ENCODE measurements at regions not wholly inside any gene's neighbourhood (a gene's known extent, or its start where the extent isn't known, plus 50 kb on each side); places are given as distances from the start of the nearest gene placed in this dataset.

GRCh38 chr6:105564121-105564902, 161.4 kb upstream of the PREP start:
- Histone ChIP-seq H3K4me2 (ENCODE audit: low read length) (no peak overlapping the region), H3K36me3 (ENCODE audit: insufficient read depth, low read length) (no peaks in the 10 kb centered on the region), H3K9me3 (replicated peaks; ENCODE audit: low read length) (no peaks in the 10 kb centered on the region), H3K4me1 (ENCODE audit: control insufficient read depth, insufficient read depth, low read length) (no peaks in the 10 kb centered on the region), H3K27me3 (ENCODE audit: control insufficient read depth, insufficient read depth, low read length) (no peaks in the 10 kb centered on the region), H3K9ac (ENCODE audit: low read depth, low read length) (no peak overlapping the region), H3K4me3 (ENCODE audit: low read length) (no peak overlapping the region)

- H3K9ac ChIP-seq (ENCODE audit: low read depth, low read length): no peak overlapping the region
- no peaks in the 10 kb centered on the region for H3K4me1 ChIP-seq (ENCODE audit: control insufficient read depth, insufficient read depth, low read length)
- no peak overlapping the region for H3K4me2 ChIP-seq (ENCODE audit: low read length)
- H3K36me3 ChIP-seq (ENCODE audit: insufficient read depth, low read length): no peaks in the 10 kb centered on the region
- H3K27me3 ChIP-seq (ENCODE audit: control insufficient read depth, insufficient read depth, low read length): no peaks in the 10 kb centered on the region
- H3K9me3 ChIP-seq (replicated peaks; ENCODE audit: low read length): no peaks in the 10 kb centered on the region
- no peak overlapping the region for H3K4me3 ChIP-seq (ENCODE audit: low read length)
Observed at GRCh38 chr6:105562027-105562426, 159.1 kb upstream of the PREP start.

GRCh38 chr6:105561486-105561885, 158.6 kb upstream of the PREP start:
- Histone ChIP-seq H3K4me2 (ENCODE audit: low read length) (no peak overlapping the region), H3K27me3 (ENCODE audit: control insufficient read depth, insufficient read depth, low read length) (no peaks in the 10 kb centered on the region), H3K9ac (ENCODE audit: low read depth, low read length) (no peak overlapping the region), H3K4me3 (ENCODE audit: low read length) (no peak overlapping the region), H3K4me1 (ENCODE audit: control insufficient read depth, insufficient read depth, low read length) (no peaks in the 10 kb centered on the region), H3K9me3 (replicated peaks; ENCODE audit: low read length) (no peaks in the 10 kb centered on the region), H3K36me3 (ENCODE audit: insufficient read depth, low read length) (no peaks in the 10 kb centered on the region)

- Histone ChIP-seq H3K4me3 (ENCODE audit: low read length) (no peak overlapping the region), H3K4me2 (ENCODE audit: low read length) (no peak overlapping the region), H3K9ac (ENCODE audit: low read depth, low read length) (no peak overlapping the region), H3K36me3 (ENCODE audit: insufficient read depth, low read length) (no peaks in the 10 kb centered on the region), H3K9me3 (replicated peaks; ENCODE audit: low read length) (no peaks in the 10 kb centered on the region), H3K27me3 (ENCODE audit: control insufficient read depth, insufficient read depth, low read length) (no peaks in the 10 kb centered on the region), H3K4me1 (ENCODE audit: control insufficient read depth, insufficient read depth, low read length) (no peaks in the 10 kb centered on the region)
Observed at GRCh38 chr6:105560611-105561066, 157.8 kb upstream of the PREP start.

GRCh38 chr6:105557291-105557690, 154.4 kb upstream of the PREP start:
- Histone ChIP-seq H3K27me3 (ENCODE audit: control insufficient read depth, insufficient read depth, low read length) (no peaks in the 10 kb centered on the region), H3K36me3 (ENCODE audit: insufficient read depth, low read length) (no peaks in the 10 kb centered on the region), H3K4me2 (ENCODE audit: low read length) (no peak overlapping the region), H3K9ac (ENCODE audit: low read depth, low read length) (no peak overlapping the region), H3K4me1 (ENCODE audit: control insufficient read depth, insufficient read depth, low read length) (no peaks in the 10 kb centered on the region), H3K9me3 (replicated peaks; ENCODE audit: low read length) (no peaks in the 10 kb centered on the region), H3K4me3 (ENCODE audit: low read length) (no peak overlapping the region)

- Histone ChIP-seq H3K4me2 (ENCODE audit: low read length) (no peak overlapping the region), H3K4me1 (ENCODE audit: control insufficient read depth, insufficient read depth, low read length) (no peaks in the 10 kb centered on the region), H3K9ac (ENCODE audit: low read depth, low read length) (no peak overlapping the region)
Observed at GRCh38 chr6:105553171-105553570, 150.3 kb upstream of the PREP start.

GRCh38 chr6:105550955-105551620, 148.2 kb upstream of the PREP start:
- Histone ChIP-seq H3K36me3 (ENCODE audit: insufficient read depth, low read length) (no peaks in the 10 kb centered on the region), H3K4me1 (ENCODE audit: control insufficient read depth, insufficient read depth, low read length) (peaks cover 2% of the 10 kb centered on the region), H3K4me3 (ENCODE audit: low read length) (no peak overlapping the region), H3K9me3 (replicated peaks; ENCODE audit: low read length) (no peaks in the 10 kb centered on the region), H3K27me3 (ENCODE audit: control insufficient read depth, insufficient read depth, low read length) (no peaks in the 10 kb centered on the region), H3K4me2 (ENCODE audit: low read length) (no peak overlapping the region), H3K9ac (ENCODE audit: low read depth, low read length) (no peak overlapping the region)

More at GRCh38 chr6:105553171-105553570, 150.3 kb upstream of the PREP start:
- Histone ChIP-seq H3K36me3 (ENCODE audit: insufficient read depth, low read length) (no peaks in the 10 kb centered on the region), H3K27me3 (ENCODE audit: control insufficient read depth, insufficient read depth, low read length) (no peaks in the 10 kb centered on the region), H3K4me3 (ENCODE audit: low read length) (no peak overlapping the region), H3K9me3 (replicated peaks; ENCODE audit: low read length) (no peaks in the 10 kb centered on the region)

- Histone ChIP-seq H3K4me1 (ENCODE audit: control insufficient read depth, insufficient read depth, low read length) (peaks cover 3% of the 10 kb centered on the region), H3K36me3 (ENCODE audit: insufficient read depth, low read length) (no peaks in the 10 kb centered on the region), H3K9ac (ENCODE audit: low read depth, low read length) (no peak overlapping the region), H3K27me3 (ENCODE audit: control insufficient read depth, insufficient read depth, low read length) (no peaks in the 10 kb centered on the region), H3K4me2 (ENCODE audit: low read length) (no peak overlapping the region), H3K4me3 (ENCODE audit: low read length) (no peak overlapping the region), H3K9me3 (replicated peaks; ENCODE audit: low read length) (no peaks in the 10 kb centered on the region)
Observed at GRCh38 chr6:105546754-105547153, 143.9 kb upstream of the PREP start.

- no peak overlapping the region for H3K4me3 ChIP-seq (ENCODE audit: low read length)
- no peaks in the 10 kb centered on the region for H3K9me3 ChIP-seq (replicated peaks; ENCODE audit: low read length)
- H3K27me3 ChIP-seq (ENCODE audit: control insufficient read depth, insufficient read depth, low read length): no peaks in the 10 kb centered on the region
- H3K9ac ChIP-seq (ENCODE audit: low read depth, low read length): no peak overlapping the region
- no peak overlapping the region for H3K4me2 ChIP-seq (ENCODE audit: low read length)
- peaks cover 3% of the 10 kb centered on the region for H3K4me1 ChIP-seq (ENCODE audit: control insufficient read depth, insufficient read depth, low read length)
- no peaks in the 10 kb centered on the region for H3K36me3 ChIP-seq (ENCODE audit: insufficient read depth, low read length)
Observed at GRCh38 chr6:105545947-105546731, 143.3 kb upstream of the PREP start.

- H3K4me1 ChIP-seq (ENCODE audit: control insufficient read depth, insufficient read depth, low read length): peaks cover 3% of the 10 kb centered on the region
- no peak overlapping the region for H3K9ac ChIP-seq (ENCODE audit: low read depth, low read length)
- no peaks in the 10 kb centered on the region for H3K36me3 ChIP-seq (ENCODE audit: insufficient read depth, low read length)
- no peak overlapping the region for H3K4me3 ChIP-seq (ENCODE audit: low read length)
- no peak overlapping the region for H3K4me2 ChIP-seq (ENCODE audit: low read length)
- no peaks in the 10 kb centered on the region for H3K27me3 ChIP-seq (ENCODE audit: control insufficient read depth, insufficient read depth, low read length)
- no peaks in the 10 kb centered on the region for H3K9me3 ChIP-seq (replicated peaks; ENCODE audit: low read length)
Observed at GRCh38 chr6:105545228-105545920, 142.5 kb upstream of the PREP start.

- no peak overlapping the region for H3K4me2 ChIP-seq (ENCODE audit: low read length)
- no peaks in the 10 kb centered on the region for H3K9me3 ChIP-seq (replicated peaks; ENCODE audit: low read length)
- H3K4me3 ChIP-seq (ENCODE audit: low read length): no peak overlapping the region
- no peaks in the 10 kb centered on the region for H3K4me1 ChIP-seq (ENCODE audit: control insufficient read depth, insufficient read depth, low read length)
- no peaks in the 10 kb centered on the region for H3K27me3 ChIP-seq (ENCODE audit: control insufficient read depth, insufficient read depth, low read length)
- H3K9ac ChIP-seq (ENCODE audit: low read depth, low read length): no peak overlapping the region
- H3K36me3 ChIP-seq (ENCODE audit: insufficient read depth, low read length): no peaks in the 10 kb centered on the region
Observed at GRCh38 chr6:105539911-105540310, 137.0 kb upstream of the PREP start.

Data from skeletal muscle satellite cell (primary cell).